ENCODE measurements at regions not wholly inside any gene's neighbourhood (a gene's known extent, or its start where the extent isn't known, plus 50 kb on each side); places are given as distances from the start of the nearest gene placed in this dataset.

- no peak for DNase-seq
Observed at GRCh38 chr14:94682061-94682516, 69.9 kb downstream of the SERPINA3 start.

- no peak for DNase-seq
Observed at GRCh38 chr14:94681300-94682060, 69.3 kb downstream of the SERPINA3 start.

GRCh38 chr14:94680862-94681288 lies 68.7 kb downstream of the SERPINA3 start:
- DNase-seq: no peak

GRCh38 chr14:94679937-94680861 lies 68.0 kb downstream of the SERPINA3 start:
- no peak for DNase-seq

- no peak for DNase-seq
Observed at GRCh38 chr14:94679106-94679810, 67.1 kb downstream of the SERPINA3 start.

GRCh38 chr14:94677747-94678146 lies 65.6 kb downstream of the SERPINA3 start:
- DNase-seq: no peak

- no peak for DNase-seq
Observed at GRCh38 chr14:94677213-94677612, 65.0 kb downstream of the SERPINA3 start.

- no peak for DNase-seq
Observed at GRCh38 chr14:94676495-94677185, 64.4 kb downstream of the SERPINA3 start.

GRCh38 chr14:94675036-94675435 lies 62.8 kb downstream of the SERPINA3 start:
- no peak for DNase-seq

GRCh38 chr14:94673781-94674231 lies 61.6 kb downstream of the SERPINA3 start:
- no peak for DNase-seq

Measured in NCI-H510A (cell line).